Neural progenitor cell (in vitro differentiated cells): ENCODE measurements at regions not wholly inside any gene's neighbourhood (a gene's known extent, or its start where the extent isn't known, plus 50 kb on each side); places are given as distances from the start of the nearest gene placed in this dataset.

Source experiments
- DNase-seq: peaks from one replicate; pipeline ENCODE4 v3.0.0-alpha.2; 2016; ENCODE audit warnings: low spot score
- H2AFZ ChIP-seq: fragments of 200-600 bp; sonication (generic); replicated peaks from 2 replicates; pipeline ENCODE4 v1.6.1; 2016; ENCODE audit warnings: antibody characterized with exemption
- H3F3A ChIP-seq: fragments of 200-600 bp; sonication (generic); 2 replicates; pipeline ENCODE4 v1.6.1; 2016; ENCODE audit warnings: antibody characterized with exemption, low read depth
- H3K27ac ChIP-seq: fragments of 200-600 bp; sonication (generic); 2 replicates; pipeline ENCODE4 v1.5.1; 2016; ENCODE audit warnings: mild to moderate bottlenecking
- H3K27me3 ChIP-seq: fragments of 200-600 bp; sonication (generic); 2 replicates; pipeline ENCODE4 v1.6.1; 2016; ENCODE audit warnings: mild to moderate bottlenecking, moderate library complexity
- H3K36me3 ChIP-seq: fragments of 200-600 bp; sonication (generic); 2 replicates; pipeline ENCODE4 v1.5.1; 2016
- H3K4me1 ChIP-seq: fragments of 200-600 bp; sonication (generic); 2 replicates; pipeline ENCODE4 v1.6.1; 2016; ENCODE audit warnings: mixed run types
- H3K4me2 ChIP-seq: fragments of 200-600 bp; sonication (generic); 2 replicates; pipeline ENCODE4 v1.6.1; 2016
- H3K4me3 ChIP-seq: fragments of 200-600 bp; sonication (generic); 2 replicates; pipeline ENCODE4 v1.5.1; 2016
- H3K79me2 ChIP-seq: fragments of 200-600 bp; sonication (generic); 2 replicates; pipeline ENCODE4 v1.6.1; 2016; ENCODE audit warnings: low read depth
- H3K9ac ChIP-seq: fragments of 200-600 bp; sonication (generic); 2 replicates; pipeline ENCODE4 v1.6.1; 2016
- H3K9me3 ChIP-seq: fragments of 200-600 bp; sonication (generic); 2 replicates; pipeline ENCODE4 v1.5.1; 2016; ENCODE audit warnings: low read depth
- H4K20me1 ChIP-seq: fragments of 200-600 bp; sonication (generic); 2 replicates; pipeline ENCODE4 v1.6.1; 2016; ENCODE audit warnings: low read depth
- H3K27ac Mint-ChIP-seq: 3 replicates; pipeline ENCODE4 v1.8.0; 2021; ENCODE audit warnings: mixed read lengths
- H3K27me3 Mint-ChIP-seq: 2 replicates; pipeline ENCODE4 v1.8.0; 2022; ENCODE audit warnings: low read depth, mild to moderate bottlenecking, inconsistent platforms, moderate library complexity, mixed read lengths; ENCODE audit not compliant: insufficient read depth
- H3K36me3 Mint-ChIP-seq: 3 replicates; pipeline ENCODE4 v1.8.0; 2021; ENCODE audit warnings: mixed read lengths
- H3K4me1 Mint-ChIP-seq: 3 replicates; pipeline ENCODE4 v1.8.0; 2021; ENCODE audit warnings: mixed read lengths
- H3K4me3 Mint-ChIP-seq: 3 replicates; pipeline ENCODE4 v1.8.0; 2021; ENCODE audit warnings: mild to moderate bottlenecking, moderate library complexity, mixed read lengths
- H3K9me3 Mint-ChIP-seq: 3 replicates; pipeline ENCODE4 v1.8.0; 2020; ENCODE audit warnings: mixed read lengths
- CTCF ChIP-seq: fragments of 200-600 bp; sonication (generic); IDR thresholded peaks from 2 replicates; pipeline ENCODE4 v1.5.1; 2017; ENCODE audit warnings: antibody characterized with exemption, mild to moderate bottlenecking
- EZH2 ChIP-seq: fragments of 200-600 bp; sonication (generic); IDR thresholded peaks from 2 replicates; pipeline ENCODE4 v1.6.1; 2017; ENCODE audit warnings: antibody characterized with exemption, mild to moderate bottlenecking, moderate library complexity
- EZH2phosphoT487 ChIP-seq: fragments of 200-600 bp; sonication (generic); IDR thresholded peaks from 2 replicates; pipeline ENCODE4 v1.6.1; 2017; ENCODE audit warnings: antibody characterized with exemption

- H3F3A ChIP-seq = no peaks in the 10 kb centered on the region
- Mint-ChIP-seq H3K9me3 (no peaks in the 10 kb centered on the region), H3K27me3 (peaks cover 2% of the 10 kb centered on the region), H3K4me3 (no peak overlapping the region), H3K27ac (no peak overlapping the region), H3K4me1 (peaks cover 4% of the 10 kb centered on the region), H3K36me3 (no peaks in the 10 kb centered on the region)
- no peaks in the 10 kb centered on the region for H3K79me2 ChIP-seq
- no peak overlapping the region for H3K27ac ChIP-seq
- DNase-seq = no peak
- no peak overlapping the region for H3K9ac ChIP-seq
- no peaks in the 10 kb centered on the region for H3K9me3 ChIP-seq
- H3K4me2 ChIP-seq = no peak overlapping the region
- TF ChIP-seq EZH2 (no peak), EZH2phosphoT487 (no peak), CTCF (no peak)
- no peaks in the 10 kb centered on the region for H3K36me3 ChIP-seq
- no peaks in the 10 kb centered on the region for H4K20me1 ChIP-seq
- no peaks in the 10 kb centered on the region for H3K4me1 ChIP-seq
- H3K4me3 ChIP-seq = no peak overlapping the region
- no peaks in the 10 kb centered on the region for H3K27me3 ChIP-seq
- peak overlapping the region; percentile 63 for H2AFZ ChIP-seq
Measured at GRCh38 chr13:23955064-23955463, 57.8 kb upstream of the C1QTNF9B start.

GRCh38 chr13:23956106-23956505 is 58.8 kb upstream of the C1QTNF9B start:
- Mint-ChIP-seq H3K4me3 (no peak overlapping the region), H3K9me3 (no peaks in the 10 kb centered on the region), H3K27me3 (peaks cover 2% of the 10 kb centered on the region), H3K27ac (no peak overlapping the region), H3K4me1 (peaks cover 4% of the 10 kb centered on the region), H3K36me3 (no peaks in the 10 kb centered on the region)
- no peak overlapping the region for H3K27ac ChIP-seq
- no peaks in the 10 kb centered on the region for H3K4me1 ChIP-seq
- TF ChIP-seq EZH2phosphoT487 (no peak), EZH2 (no peak), CTCF (no peak)
- H2AFZ ChIP-seq = peak overlapping the region; percentile 6
- H3K9ac ChIP-seq = no peak overlapping the region
- H3K9me3 ChIP-seq = no peaks in the 10 kb centered on the region
- H3K79me2 ChIP-seq = no peaks in the 10 kb centered on the region
- no peaks in the 10 kb centered on the region for H4K20me1 ChIP-seq
- no peak overlapping the region for H3K4me2 ChIP-seq
- H3K27me3 ChIP-seq = no peaks in the 10 kb centered on the region
- H3K4me3 ChIP-seq = no peak overlapping the region
- no peaks in the 10 kb centered on the region for H3F3A ChIP-seq
- H3K36me3 ChIP-seq = no peaks in the 10 kb centered on the region
- no peak for DNase-seq

- Histone ChIP-seq H3K36me3 (no peaks in the 10 kb centered on the region), H3K9ac (no peak overlapping the region), H3K4me3 (no peak overlapping the region), H3K4me2 (no peak overlapping the region), H3K27ac (no peak overlapping the region), H3F3A (no peaks in the 10 kb centered on the region), H2AFZ (peak overlapping the region; percentile 64), H3K27me3 (no peaks in the 10 kb centered on the region), H3K9me3 (no peaks in the 10 kb centered on the region), H3K79me2 (no peaks in the 10 kb centered on the region), H3K4me1 (no peaks in the 10 kb centered on the region), H4K20me1 (no peaks in the 10 kb centered on the region)
- TF ChIP-seq EZH2 = no peak
- H3K36me3 Mint-ChIP-seq = no peaks in the 10 kb centered on the region
- H3K9me3 Mint-ChIP-seq = no peaks in the 10 kb centered on the region
- H3K4me1 Mint-ChIP-seq = peaks cover 4% of the 10 kb centered on the region
- no peak overlapping the region for H3K4me3 Mint-ChIP-seq
- no peak overlapping the region for H3K27ac Mint-ChIP-seq
- no peak for DNase-seq
- H3K27me3 Mint-ChIP-seq = peaks cover 2% of the 10 kb centered on the region
Measured at GRCh38 chr13:23957981-23958380, 60.7 kb upstream of the C1QTNF9B start.

GRCh38 chr13:23959231-23959862 is 62.0 kb upstream of the C1QTNF9B start:
- Mint-ChIP-seq H3K27ac (no peak overlapping the region), H3K4me1 (peaks cover 4% of the 10 kb centered on the region), H3K9me3 (no peaks in the 10 kb centered on the region), H3K4me3 (no peak overlapping the region), H3K36me3 (no peaks in the 10 kb centered on the region), H3K27me3 (no peaks in the 10 kb centered on the region)
- TF ChIP-seq EZH2 (no peak), EZH2phosphoT487 (no peak), CTCF (no peak)
- no peaks in the 10 kb centered on the region for H3K9me3 ChIP-seq
- DNase-seq = no peak
- H3K4me1 ChIP-seq = no peaks in the 10 kb centered on the region
- no peaks in the 10 kb centered on the region for H3K27me3 ChIP-seq
- no peak overlapping the region for H3K4me3 ChIP-seq
- H3K36me3 ChIP-seq = no peaks in the 10 kb centered on the region
- H3K79me2 ChIP-seq = no peaks in the 10 kb centered on the region
- H3K4me2 ChIP-seq = no peak overlapping the region
- H2AFZ ChIP-seq = no peak overlapping the region
- no peak overlapping the region for H3K9ac ChIP-seq
- no peak overlapping the region for H3K27ac ChIP-seq
- no peaks in the 10 kb centered on the region for H3F3A ChIP-seq
- no peaks in the 10 kb centered on the region for H4K20me1 ChIP-seq
